GM20431 (cell line): ENCODE measurements at regions not wholly inside any gene's neighbourhood (a gene's known extent, or its start where the extent isn't known, plus 50 kb on each side); places are given as distances from the start of the nearest gene placed in this dataset.
"Not testable (repeated sequence)": the region's sequence is repeated elsewhere in the genome, so short reads cannot be mapped to it uniquely, and the experiment has no call there.

ENCODE experiments used
- in situ Hi-C: fragments of 300-500 bp; cut with MseI, MboI; formaldehyde crosslinking; loops from one replicate; pipeline ENCODE4 v1.15.0; 2020; ENCODE audit warnings: low sequenced_read_pairs; ENCODE audit not compliant: unreplicated experiment

DNA sequence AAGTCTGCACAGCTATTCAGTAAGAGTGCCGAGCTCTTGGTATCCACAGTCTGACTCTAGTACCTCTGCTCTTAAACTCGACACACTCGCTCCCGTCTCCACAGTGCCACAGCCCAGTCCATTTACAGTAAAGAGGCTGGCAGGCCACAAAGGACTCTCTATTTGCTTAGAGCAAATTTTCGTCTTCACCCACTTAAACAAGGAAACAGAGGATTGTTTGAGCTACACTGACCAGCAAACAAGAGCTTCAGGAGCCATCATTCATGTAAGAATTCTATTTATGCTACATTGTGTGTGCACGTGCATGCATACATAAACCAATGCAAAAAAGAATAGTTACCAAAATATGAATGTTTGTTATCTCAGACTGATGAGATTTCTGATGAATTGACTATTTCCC is 290.2 kb downstream of the USP46 start:
- in situ Hi-C loops: no loop called here

DNA sequence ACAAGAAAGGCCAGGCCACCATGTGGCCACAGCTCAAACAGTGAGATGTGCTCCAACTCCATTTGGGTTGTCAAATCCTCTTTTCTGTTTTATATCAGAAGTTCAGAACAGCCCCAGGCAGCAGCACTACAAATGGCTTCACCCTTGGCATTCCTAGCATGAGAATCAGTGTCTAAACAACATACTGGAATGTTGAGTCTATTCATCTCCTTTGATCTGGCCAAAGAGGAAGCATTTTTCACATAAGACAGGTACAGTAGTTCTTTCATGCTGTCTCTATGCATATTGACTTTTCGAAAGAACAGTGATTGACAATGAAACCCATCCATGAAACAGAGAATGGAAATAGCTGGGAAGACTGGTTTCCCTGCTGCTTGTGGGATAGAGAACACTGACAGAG is 289.5 kb downstream of the USP46 start:
- in situ Hi-C loops: no loop called here

DNA sequence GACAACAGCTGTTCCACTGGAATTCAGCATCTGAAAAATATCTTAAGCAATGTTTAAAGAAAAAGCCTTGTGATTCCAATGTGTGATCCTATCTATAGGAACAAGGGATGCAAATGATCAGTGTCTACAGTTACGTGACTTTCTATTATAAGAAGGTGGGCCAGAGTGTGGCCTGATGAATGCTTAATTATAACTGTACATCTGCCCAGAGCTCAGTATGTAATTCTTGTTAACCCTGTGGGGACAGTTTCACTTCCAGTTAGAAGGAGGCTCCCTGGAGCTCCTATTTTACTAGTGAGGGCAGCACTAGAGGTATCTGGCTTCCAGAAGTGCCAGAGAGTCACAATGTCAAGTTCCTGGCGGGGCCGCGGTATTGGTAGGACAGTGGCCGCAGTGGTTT is 288.5 kb downstream of the USP46 start:
- in situ Hi-C loops: no loop called here

DNA sequence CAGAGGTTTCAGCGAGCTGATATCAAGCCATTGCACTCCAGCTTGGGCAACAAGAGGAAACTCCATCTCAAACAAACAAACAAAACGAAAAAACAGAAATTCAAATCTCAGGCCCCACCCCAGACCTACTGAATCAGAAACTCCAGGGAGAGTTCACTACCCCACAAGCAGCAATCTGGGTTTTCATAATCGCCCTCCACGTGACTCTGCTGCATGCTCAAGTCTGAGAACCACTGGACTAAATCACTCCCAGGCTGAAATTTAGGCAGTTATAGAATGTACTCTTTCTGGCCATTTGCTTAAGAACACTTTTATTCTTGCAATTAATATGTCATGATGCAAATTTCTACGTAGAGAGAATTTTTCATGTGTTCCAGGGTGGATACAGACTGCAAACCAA is 287.3 kb downstream of the USP46 start:
- in situ Hi-C loops: no loop called here

DNA sequence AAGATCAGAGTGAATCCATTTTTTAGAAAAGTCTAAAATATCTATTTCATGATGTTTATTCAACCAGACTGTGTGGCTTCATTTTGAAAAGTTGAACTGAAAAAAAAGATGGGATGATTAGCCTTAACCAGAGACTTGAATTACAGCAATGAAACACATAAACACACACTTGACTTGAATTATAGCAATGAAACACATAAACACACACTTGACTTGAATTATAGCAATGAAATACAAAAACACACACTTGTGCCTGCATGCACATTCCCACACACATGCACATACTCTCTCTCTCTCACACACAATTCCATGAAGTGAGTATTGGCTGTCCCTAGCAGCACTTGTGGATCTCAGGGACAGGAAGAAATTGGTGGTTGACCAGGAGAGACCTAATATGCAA is 286.8 kb downstream of the USP46 start:
- in situ Hi-C loops: no loop called here

GRCh38 chr4:52372747-52373146 is 286.4 kb downstream of the USP46 start:
- in situ Hi-C loops: no loop called here

GRCh38 chr4:52373650-52374049 is 285.5 kb downstream of the USP46 start:
- in situ Hi-C loops: no loop called here

- in situ Hi-C loops: loop anchor here (25.0 kb wide), 1 partner anchor 612 kb away; no protein-coding TSS in a partner anchor
Observed at GRCh38 chr4:52374877-52375276, 284.2 kb downstream of the USP46 start.

- in situ Hi-C loops: loop anchor here (25.0 kb wide), 1 partner anchor 611 kb away; no protein-coding TSS in a partner anchor
Observed at GRCh38 chr4:52376132-52376704, 282.9 kb downstream of the USP46 start.

DNA sequence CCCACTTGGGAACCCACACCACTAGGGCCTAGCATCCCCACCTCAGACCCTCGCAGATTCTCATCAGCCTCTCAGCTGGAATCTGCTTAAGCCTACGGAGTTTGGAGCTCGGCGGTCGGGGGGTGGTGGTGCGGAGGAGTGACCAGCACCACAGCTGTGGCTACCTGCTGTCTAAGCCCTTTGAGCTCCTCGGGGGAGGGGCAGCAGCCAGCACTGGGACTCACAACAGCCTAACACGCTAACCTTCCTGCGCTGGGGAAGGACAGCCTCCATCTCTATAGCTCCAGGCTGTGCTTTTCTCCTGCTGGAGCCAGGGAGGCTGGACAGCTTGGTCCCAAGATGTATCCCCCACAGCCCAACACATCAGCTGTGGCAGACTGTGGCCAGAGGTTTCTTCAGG is 281.5 kb downstream of the USP46 start:
- in situ Hi-C loops: loop anchor here (25.0 kb wide), 1 partner anchor 610 kb away; no protein-coding TSS in a partner anchor

DNA sequence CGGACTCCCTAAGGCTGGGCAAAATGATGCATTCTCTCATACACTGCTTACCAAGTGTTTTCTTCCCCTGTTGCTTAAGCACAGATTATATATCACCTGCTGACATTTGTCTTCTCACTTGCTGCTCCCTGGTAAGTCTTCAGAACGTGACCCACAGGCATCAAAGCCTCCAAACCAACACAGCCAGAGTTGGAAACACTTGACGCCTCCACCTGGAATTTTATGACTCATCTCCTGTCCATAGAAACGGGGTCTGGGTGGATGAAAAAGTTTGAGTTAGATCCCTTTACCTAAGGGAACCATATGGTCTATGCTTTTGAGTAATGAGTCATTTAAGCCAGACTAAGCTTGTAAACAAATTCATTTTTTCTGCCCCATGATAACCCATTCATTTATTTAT is 251.6 kb downstream of the USP46 start:
- in situ Hi-C loops: no loop called here

GRCh38 chr4:52408032-52408431 is 251.1 kb downstream of the USP46 start:
- in situ Hi-C loops: no loop called here

DNA sequence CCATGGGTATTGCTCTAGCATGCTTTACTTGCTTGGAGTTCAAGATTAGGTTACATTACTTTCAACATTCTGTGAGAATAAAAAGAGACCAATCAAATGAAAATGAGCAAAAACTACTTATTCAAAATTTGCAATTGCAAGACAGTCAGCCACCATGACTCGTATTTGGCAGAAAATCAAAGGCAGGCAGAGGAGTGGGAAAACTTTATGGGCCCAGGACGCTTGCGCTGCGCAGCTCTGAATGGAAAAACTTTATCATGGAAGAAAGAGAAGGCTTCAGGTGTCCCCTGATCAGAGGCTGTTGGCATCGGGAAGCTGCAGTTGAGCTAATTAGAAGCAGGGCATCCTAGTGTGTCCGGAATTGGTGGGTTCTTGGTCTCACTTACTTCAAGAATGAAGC is 250.6 kb downstream of the USP46 start:
- in situ Hi-C loops: no loop called here

GRCh38 chr4:52409766-52410165 is 249.3 kb downstream of the USP46 start:
- in situ Hi-C loops: not testable (repeated sequence)

GRCh38 chr4:52410971-52411370 is 248.1 kb downstream of the USP46 start:
- in situ Hi-C loops: no loop called here

GRCh38 chr4:52420330-52420729 is 238.8 kb downstream of the USP46 start:
- in situ Hi-C loops: no loop called here

GRCh38 chr4:52421811-52422213 is 237.3 kb downstream of the USP46 start:
- in situ Hi-C loops: no loop called here

DNA sequence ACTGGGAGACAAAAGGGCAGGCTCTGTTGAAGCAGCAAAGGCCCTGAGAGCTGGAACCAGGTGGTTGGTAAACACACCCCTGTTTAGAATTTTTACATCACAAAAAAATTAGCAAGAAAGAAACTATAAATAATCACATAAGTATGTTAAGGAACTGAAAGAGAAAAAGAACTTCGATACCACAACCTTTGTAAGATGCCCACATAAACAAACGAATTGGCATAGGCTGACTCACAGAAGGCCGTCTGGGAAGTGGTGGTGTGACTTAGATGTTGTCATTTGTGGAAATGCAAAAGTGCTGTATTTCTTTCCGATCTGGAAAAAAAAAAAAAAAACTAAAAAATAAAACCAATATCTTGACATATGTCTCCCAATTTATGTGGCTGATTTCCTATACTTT is 235.1 kb downstream of the USP46 start:
- in situ Hi-C loops: no loop called here

DNA sequence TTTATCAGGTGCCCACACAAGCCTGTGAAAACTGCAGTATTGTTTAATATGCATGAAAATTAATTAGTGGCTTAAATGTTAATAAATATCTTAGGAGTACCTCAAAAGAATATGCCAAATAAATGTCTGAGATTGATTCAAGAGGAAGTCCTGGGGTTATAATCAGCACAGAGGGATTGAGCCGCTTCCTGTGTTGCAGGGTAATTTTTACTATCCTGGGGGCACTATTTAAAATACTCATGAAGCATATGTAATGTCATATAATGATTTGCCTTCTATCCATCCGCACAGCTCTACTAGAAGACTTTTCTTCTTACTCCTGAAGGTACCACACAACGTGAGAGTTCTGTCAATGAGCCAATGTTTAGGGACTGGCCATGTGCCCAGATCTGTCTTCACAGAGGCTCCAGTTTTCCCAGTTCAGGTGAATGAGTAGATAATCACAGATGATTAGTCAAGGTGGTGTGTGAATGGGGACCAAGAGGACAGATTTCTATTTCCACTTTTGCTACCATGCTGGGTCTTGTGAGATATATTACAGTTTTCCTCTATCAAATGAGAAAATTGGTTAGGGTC is 233.3 kb downstream of the USP46 start:
- in situ Hi-C loops: no loop called here

GRCh38 chr4:52431410-52431809 is 227.7 kb downstream of the USP46 start:
- in situ Hi-C loops: no loop called here

- in situ Hi-C loops: no loop called here
Observed at GRCh38 chr4:52431869-52432268, 227.2 kb downstream of the USP46 start.

DNA sequence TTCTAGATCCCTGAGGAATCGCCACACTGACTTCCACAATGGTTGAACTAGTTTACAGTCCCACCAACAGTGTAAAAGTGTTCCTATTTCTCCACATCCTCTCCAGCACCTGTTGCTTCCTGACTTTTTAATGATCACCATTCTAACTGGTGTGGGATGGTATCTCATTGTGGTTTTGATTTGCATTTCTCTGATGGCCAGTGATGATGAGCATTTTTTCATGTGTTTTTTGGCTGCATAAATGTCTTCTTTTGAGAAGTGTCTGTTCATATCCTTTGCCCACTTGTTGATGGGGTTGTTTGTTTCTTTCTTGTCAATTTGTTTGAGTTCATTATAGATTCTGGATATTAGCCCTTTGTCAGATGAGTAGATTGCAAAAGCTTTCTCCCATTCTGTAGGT is 216.6 kb downstream of the USP46 start:
- in situ Hi-C loops: not testable (repeated sequence)
